DND-41 (cell line): ENCODE measurements at regions not wholly inside any gene's neighbourhood (a gene's known extent, or its start where the extent isn't known, plus 50 kb on each side); places are given as distances from the start of the nearest gene placed in this dataset.

Source experiments
- CTCF ChIP-seq: IDR thresholded peaks from 2 replicates; pipeline ENCODE4 v1.5.1; 2012; ENCODE audit warnings: borderline replicate concordance, low read length, moderate library complexity, mild to moderate bottlenecking; ENCODE audit not compliant: poor library complexity, severe bottlenecking; ENCODE audit errors: extremely low read depth
- EZH2 ChIP-seq: IDR thresholded peaks from 3 replicates; pipeline ENCODE4 v1.6.1; 2012; ENCODE audit warnings: borderline replicate concordance, low read depth, mild to moderate bottlenecking, moderate library complexity, low read length, inconsistent platforms; ENCODE audit not compliant: severe bottlenecking

DNA sequence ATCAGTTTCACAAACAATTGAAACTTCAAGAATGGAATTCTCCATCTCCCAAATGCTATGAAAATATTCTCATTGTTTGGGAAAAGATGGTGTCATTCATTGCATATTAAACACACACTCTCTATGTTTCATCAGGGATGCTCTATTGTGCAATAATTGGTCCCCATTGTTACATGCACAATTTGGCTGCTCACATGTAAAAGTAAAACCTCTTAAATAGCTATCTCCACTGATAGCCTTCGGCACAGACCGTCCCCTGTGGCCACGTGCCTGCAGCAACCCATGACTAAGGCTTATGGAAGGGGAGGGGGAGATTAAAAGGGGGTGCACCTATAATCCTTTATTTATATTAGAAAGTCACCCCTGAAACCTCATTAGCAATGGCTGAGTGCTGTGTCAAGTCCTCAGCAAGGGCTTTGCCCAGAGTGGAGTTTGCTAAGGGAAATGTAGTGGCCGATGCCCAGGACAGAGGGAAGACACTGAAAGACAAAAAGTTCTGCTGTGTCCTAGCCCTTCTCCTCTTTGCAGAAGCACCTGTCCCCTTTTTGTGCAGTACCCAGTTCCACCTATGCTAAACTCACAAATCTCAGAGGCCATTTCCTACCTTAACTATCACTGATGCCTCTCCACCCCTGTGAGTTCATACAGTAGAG is 309.6 kb upstream of the ESRRG start:
- TF ChIP-seq CTCF = no peak
- no peak for TF ChIP-seq EZH2
